T-helper 2 cell treated with Interferon-gamma antibody and Interleukin-4, amounts not matched to agents 5 μg/mL and 100 μg/mL, for 36 hours (primary cell): ENCODE measurements at regions not wholly inside any gene's neighbourhood (a gene's known extent, or its start where the extent isn't known, plus 50 kb on each side); places are given as distances from the start of the nearest gene placed in this dataset.
"Not testable (repeated sequence)": the region's sequence is repeated elsewhere in the genome, so short reads cannot be mapped to it uniquely, and the experiment has no call there.

Experiments used
- DNase-seq: peaks from one replicate; pipeline ENCODE4 v3.0.0; 2021; ENCODE audit warnings: low spot score
- H3K27ac Mint-ChIP-seq: one replicate; pipeline ENCODE4 v1.8.0; 2021; ENCODE audit warnings: mild to moderate bottlenecking, mixed read lengths
- H3K27me3 Mint-ChIP-seq: one replicate; pipeline ENCODE4 v1.8.0; 2021; ENCODE audit warnings: low read depth, mixed read lengths
- H3K36me3 Mint-ChIP-seq: one replicate; pipeline ENCODE4 v1.8.0; 2021; ENCODE audit warnings: low read depth, mixed read lengths
- H3K4me1 Mint-ChIP-seq: one replicate; pipeline ENCODE4 v1.8.0; 2021; ENCODE audit warnings: low read depth, mixed read lengths
- H3K4me3 Mint-ChIP-seq: one replicate; pipeline ENCODE4 v1.8.0; 2022; ENCODE audit warnings: mild to moderate bottlenecking, moderate library complexity, mixed read lengths
- H3K9me3 Mint-ChIP-seq: one replicate; pipeline ENCODE4 v1.8.0; 2021; ENCODE audit warnings: mixed read lengths

DNA sequence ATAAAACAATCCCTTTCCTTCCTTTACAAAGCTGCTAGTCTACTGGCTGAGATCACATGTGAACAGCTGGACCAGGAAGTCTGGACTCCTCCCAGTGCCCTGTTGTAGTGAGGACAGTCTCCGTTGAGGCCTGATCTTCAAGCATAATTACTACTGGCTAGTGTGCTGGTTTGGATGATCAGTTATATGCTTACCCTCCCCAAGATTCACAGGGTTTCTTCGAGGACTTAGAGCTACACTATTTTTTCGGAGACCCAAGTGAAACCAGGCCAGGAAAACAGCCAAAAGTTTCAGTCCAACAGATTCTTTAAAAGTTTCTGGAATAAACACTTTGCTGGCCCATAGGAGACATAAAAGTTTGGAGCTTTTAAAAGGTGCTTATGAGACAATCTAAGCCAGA is 194.9 kb upstream of the CDH11 start:
- H3K4me1 Mint-ChIP-seq = no peaks in the 10 kb centered on the region
- H3K9me3 Mint-ChIP-seq = peaks cover 8% of the 10 kb centered on the region
- no peak overlapping the region for H3K4me3 Mint-ChIP-seq
- no peak overlapping the region for H3K27ac Mint-ChIP-seq
- H3K27me3 Mint-ChIP-seq = no peaks in the 10 kb centered on the region
- H3K36me3 Mint-ChIP-seq = no peaks in the 10 kb centered on the region
- no peak for DNase-seq

DNA sequence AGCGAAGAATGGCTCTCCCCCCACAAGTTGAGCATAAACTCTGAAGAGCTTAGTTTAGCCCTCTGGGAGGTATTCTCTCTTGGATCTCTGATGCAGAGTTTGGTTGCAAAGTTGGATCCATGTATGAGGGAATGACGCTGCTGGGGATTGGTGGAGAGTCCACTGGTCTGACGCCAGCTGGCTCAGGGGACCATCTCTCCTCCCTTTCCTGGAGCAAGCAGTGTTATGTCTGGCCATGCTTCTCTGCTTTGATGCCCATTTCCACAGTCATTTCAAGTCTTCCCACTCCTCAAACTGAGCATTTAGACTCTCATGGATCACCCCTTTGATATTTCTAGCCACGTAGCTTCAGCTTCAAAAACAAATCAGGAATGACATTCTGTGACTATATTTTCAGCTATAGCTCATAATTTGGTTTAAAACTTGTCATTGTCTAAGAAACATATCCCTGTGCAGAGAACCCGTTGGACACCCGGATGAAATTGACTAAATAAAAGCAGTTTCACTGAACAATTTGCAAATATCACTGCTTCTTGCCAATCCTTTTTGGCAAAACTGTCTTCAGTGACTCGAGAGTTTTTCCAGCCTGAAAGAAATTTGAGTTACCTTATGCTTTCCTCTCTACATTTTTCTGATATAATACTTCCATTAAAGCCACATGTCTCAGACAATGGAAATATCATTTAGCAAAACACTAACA is 193.4 kb upstream of the CDH11 start:
- H3K27ac Mint-ChIP-seq = no peak overlapping the region
- H3K36me3 Mint-ChIP-seq = no peaks in the 10 kb centered on the region
- H3K9me3 Mint-ChIP-seq = peaks cover 8% of the 10 kb centered on the region
- no peak overlapping the region for H3K4me3 Mint-ChIP-seq
- no peaks in the 10 kb centered on the region for H3K4me1 Mint-ChIP-seq
- no peaks in the 10 kb centered on the region for H3K27me3 Mint-ChIP-seq
- no peak for DNase-seq

DNA sequence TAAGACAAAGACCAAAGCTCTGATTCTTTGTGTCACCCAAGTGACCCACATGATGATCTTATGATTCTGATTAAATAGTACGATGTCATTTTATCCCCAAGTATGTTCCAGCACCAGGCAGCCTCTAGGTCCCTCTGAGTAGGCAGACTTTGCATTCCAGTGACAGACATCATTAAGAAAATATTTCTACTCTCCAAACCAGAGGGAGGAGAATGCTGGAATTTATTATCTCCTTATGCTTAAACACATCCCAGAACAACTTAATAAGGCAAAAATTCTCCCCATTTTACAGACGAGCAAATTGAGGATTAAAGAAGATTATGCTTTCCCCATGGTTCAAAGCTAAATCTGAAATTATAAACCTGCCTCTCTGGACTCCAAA is 192.8 kb upstream of the CDH11 start:
- H3K27ac Mint-ChIP-seq = no peak overlapping the region
- H3K4me3 Mint-ChIP-seq = no peak overlapping the region
- H3K27me3 Mint-ChIP-seq = no peaks in the 10 kb centered on the region
- H3K36me3 Mint-ChIP-seq = no peaks in the 10 kb centered on the region
- H3K9me3 Mint-ChIP-seq = peaks cover 8% of the 10 kb centered on the region
- H3K4me1 Mint-ChIP-seq = no peaks in the 10 kb centered on the region
- DNase-seq = no peak

DNA sequence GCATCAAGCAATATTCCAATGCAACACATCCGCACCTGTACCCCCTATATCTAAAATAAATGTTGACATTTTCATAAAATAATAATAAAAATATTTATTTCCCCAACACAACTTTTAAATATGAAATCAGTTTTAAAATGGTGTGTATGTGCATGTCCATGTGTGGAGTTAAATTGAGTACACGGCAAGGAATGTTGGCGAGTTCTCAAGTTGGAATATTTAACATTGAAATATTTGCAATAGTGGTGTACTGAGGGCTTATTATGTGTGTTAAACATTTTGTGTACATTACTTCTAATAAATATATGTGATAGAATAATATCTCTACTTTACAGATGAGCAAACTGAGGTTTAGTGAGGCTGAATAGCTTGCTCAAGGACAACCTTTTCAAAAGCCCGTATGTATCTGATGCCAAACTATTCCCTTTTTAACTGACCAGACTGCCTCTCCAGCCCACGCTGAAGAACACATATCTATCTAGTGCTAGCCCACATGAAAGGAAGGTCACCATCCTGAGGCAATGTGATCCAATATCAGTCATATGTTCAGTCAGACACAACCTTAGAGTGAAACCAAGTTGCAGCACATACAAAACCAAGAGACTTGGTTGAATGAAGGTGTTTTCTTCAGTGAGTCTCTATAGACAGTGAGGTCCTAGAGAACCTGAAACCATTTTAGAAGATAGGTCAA is 192.2 kb upstream of the CDH11 start:
- DNase-seq = no peak
- H3K36me3 Mint-ChIP-seq = no peaks in the 10 kb centered on the region
- no peaks in the 10 kb centered on the region for H3K4me1 Mint-ChIP-seq
- peaks cover 8% of the 10 kb centered on the region for H3K9me3 Mint-ChIP-seq
- H3K4me3 Mint-ChIP-seq = no peak overlapping the region
- no peaks in the 10 kb centered on the region for H3K27me3 Mint-ChIP-seq
- H3K27ac Mint-ChIP-seq = no peak overlapping the region

DNA sequence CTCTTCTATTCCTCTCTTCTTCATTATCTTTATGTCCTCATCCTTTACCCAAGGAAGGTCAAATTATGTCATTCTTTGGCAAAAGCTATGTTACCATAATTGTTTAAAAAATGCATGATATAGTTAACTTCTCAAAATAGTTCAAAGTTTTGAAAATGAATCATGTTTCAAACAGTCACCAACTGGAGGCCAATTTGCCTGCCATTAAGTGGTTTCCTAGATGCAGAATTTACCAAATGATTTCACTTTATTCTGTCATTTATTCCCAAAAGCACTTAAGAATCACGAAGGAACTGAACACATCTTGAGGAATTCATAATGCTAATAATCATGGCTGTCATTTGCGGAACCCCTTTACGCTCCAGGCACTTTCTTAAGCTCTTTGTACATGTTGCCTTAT is 190.9 kb upstream of the CDH11 start:
- H3K36me3 Mint-ChIP-seq = no peaks in the 10 kb centered on the region
- H3K27me3 Mint-ChIP-seq = no peaks in the 10 kb centered on the region
- DNase-seq = no peak
- H3K27ac Mint-ChIP-seq = no peak overlapping the region
- H3K4me1 Mint-ChIP-seq = no peaks in the 10 kb centered on the region
- H3K9me3 Mint-ChIP-seq = peaks cover 8% of the 10 kb centered on the region
- H3K4me3 Mint-ChIP-seq = no peak overlapping the region

DNA sequence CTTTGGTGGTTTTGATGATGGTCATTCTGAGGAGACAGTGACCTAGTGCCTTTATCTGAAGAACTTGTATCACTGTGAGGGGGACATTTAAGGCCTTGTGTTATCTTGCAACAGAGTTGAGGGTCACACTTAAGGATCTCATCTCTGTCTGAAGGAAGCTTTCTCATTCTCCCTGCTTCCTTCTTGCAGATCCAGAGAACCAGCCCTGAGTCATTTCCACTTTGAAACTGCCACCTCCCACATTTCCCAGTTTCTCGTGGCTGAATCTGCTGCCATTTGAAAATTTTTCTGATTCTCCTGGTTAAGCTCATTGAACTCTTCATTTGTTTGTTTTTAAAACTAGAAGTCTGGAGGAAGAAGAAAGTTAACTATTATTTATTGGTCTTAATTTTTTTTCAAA is 190.2 kb upstream of the CDH11 start:
- H3K27me3 Mint-ChIP-seq = no peaks in the 10 kb centered on the region
- H3K4me3 Mint-ChIP-seq = no peak overlapping the region
- H3K4me1 Mint-ChIP-seq = no peaks in the 10 kb centered on the region
- H3K27ac Mint-ChIP-seq = no peak overlapping the region
- no peaks in the 10 kb centered on the region for H3K36me3 Mint-ChIP-seq
- DNase-seq = no peak
- peaks cover 8% of the 10 kb centered on the region for H3K9me3 Mint-ChIP-seq

DNA sequence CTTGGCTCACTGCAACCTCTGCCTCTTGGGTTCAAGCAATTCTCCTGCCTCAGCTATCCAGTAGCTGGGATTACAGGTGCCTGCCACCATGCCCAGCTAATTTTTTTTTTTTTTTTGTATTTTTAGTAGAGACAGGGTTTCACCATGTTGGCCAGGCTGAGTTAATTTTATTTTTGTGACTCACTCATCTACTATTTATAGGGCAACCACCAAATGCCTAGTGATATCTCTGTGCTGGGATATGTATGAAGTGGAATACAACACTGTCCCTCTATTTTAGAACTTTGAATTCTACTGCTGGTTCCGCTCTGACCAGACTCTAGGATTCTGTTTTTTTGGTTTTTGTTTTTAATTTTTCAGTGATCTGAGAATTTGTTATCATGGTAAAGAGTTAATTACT is 188.6 kb upstream of the CDH11 start:
- H3K27ac Mint-ChIP-seq, H3K9me3 Mint-ChIP-seq, H3K4me1 Mint-ChIP-seq, DNase-seq, H3K4me3 Mint-ChIP-seq, H3K27me3 Mint-ChIP-seq, H3K36me3 Mint-ChIP-seq: not testable (repeated sequence)

DNA sequence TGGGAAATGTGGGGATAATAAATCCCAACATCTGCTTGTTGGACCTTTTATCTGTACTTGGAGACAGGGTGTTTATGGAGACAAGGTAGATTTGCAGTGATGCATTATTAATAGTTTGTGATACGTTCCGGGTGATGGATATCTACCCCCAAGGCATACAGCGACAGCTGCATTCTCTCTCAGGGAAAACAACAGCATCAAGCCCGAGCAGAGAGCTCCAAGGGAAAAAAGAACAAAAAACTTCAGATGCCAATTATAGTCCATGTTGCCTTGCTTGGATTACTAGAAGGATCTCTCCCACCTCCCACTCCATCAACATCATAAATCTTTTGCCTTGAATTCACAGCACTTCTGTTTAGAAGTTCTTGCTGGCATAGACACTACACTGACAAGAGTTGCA is 187.5 kb upstream of the CDH11 start:
- Mint-ChIP-seq H3K9me3 (peaks cover 4% of the 10 kb centered on the region), H3K36me3 (no peaks in the 10 kb centered on the region), H3K27ac (no peak overlapping the region), H3K27me3 (no peaks in the 10 kb centered on the region), H3K4me3 (no peak overlapping the region), H3K4me1 (no peaks in the 10 kb centered on the region)
- no peak for DNase-seq

DNA sequence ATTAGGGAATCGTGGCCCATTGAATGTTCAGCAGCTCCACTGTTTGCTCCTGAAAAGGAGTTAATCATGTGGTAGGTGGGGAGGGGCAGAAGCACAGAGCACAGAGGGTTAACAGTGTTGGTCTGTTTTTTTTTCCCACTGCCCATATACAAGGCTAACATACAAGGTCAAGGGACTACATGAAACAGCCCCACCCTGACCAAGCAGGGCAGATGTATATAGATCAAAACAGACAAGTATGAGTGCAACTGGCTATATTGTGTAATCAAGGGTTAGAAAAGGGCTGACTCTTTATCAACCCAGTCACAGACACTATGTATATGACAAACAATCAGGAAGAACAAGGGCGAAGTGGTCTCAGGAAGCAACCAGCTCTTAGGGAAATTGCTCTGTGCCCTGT is 186.6 kb upstream of the CDH11 start:
- H3K9me3 Mint-ChIP-seq = peaks cover 4% of the 10 kb centered on the region
- H3K27ac Mint-ChIP-seq = no peak overlapping the region
- H3K27me3 Mint-ChIP-seq = no peaks in the 10 kb centered on the region
- no peak overlapping the region for H3K4me3 Mint-ChIP-seq
- H3K36me3 Mint-ChIP-seq = no peaks in the 10 kb centered on the region
- no peak for DNase-seq
- H3K4me1 Mint-ChIP-seq = no peaks in the 10 kb centered on the region

DNA sequence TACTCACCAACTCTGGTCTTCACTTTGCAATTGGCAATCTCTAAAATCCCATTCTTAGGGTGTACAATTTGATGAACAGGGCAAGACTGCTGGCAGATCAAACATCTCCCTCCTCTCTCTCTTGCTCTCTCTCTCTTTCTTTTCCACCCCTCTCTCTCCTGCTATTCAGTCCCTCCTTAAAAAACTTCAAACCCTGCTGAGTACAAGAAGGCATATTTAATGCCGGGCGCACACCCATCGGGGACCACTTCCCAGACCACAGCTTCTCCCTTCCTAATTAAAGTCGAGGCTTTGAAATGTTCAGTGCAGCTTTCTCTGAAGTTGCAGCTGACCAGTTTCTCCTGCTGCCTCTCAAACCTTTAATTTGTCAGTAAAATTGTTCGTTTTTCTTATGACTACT is 185.4 kb upstream of the CDH11 start:
- Mint-ChIP-seq H3K36me3 (no peaks in the 10 kb centered on the region), H3K4me1 (no peaks in the 10 kb centered on the region)

DNA sequence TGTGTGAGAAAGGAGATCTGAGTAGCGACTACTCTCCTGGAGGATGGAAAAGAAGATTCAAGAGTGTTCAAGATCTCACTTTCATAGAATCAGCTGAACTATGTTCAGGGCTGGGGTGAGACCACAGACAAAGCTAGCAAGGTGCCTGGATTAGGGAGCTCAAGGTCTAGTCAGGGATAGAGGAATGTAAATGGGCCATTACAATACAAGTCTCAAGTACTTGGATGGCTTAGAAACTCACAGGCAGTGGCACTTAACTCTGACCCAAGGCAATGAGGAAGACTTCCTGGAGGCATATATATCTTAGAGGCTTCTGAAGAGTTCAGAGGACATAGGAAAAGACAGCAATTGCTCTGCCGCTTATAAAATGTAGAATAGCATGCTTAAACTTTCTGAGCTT is 184.9 kb upstream of the CDH11 start:
- H3K36me3 Mint-ChIP-seq = no peaks in the 10 kb centered on the region
- no peaks in the 10 kb centered on the region for H3K9me3 Mint-ChIP-seq
- no peaks in the 10 kb centered on the region for H3K4me1 Mint-ChIP-seq
- H3K4me3 Mint-ChIP-seq = no peak overlapping the region
- no peaks in the 10 kb centered on the region for H3K27me3 Mint-ChIP-seq
- H3K27ac Mint-ChIP-seq = no peak overlapping the region
- no peak for DNase-seq

More for the DNA sequence above, 185.4 kb upstream of the CDH11 start:
- peaks cover 3% of the 10 kb centered on the region for H3K9me3 Mint-ChIP-seq
- DNase-seq = no peak
- no peak overlapping the region for H3K27ac Mint-ChIP-seq
- no peaks in the 10 kb centered on the region for H3K27me3 Mint-ChIP-seq
- H3K4me3 Mint-ChIP-seq = no peak overlapping the region

DNA sequence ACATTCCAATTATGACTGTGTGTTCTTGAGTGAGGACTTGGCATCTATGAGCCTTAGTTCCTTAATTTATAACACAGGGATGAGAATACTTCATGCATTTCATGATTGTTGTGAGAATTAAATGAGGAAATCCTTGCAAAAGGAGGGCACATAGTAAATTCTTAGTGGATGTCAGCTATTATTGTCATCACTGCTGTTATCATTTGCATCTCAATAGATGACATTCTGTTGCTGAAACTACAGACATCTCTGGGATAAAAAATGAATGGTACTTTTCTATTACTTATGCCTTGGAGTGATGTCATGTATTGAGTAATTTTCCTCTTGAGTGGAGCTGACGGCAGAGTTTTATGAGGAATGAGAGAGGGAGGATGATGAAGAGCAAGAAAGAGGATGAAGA is 184.4 kb upstream of the CDH11 start:
- Mint-ChIP-seq H3K4me1 (no peaks in the 10 kb centered on the region), H3K27ac (no peak overlapping the region), H3K27me3 (no peaks in the 10 kb centered on the region), H3K4me3 (no peak overlapping the region), H3K36me3 (no peaks in the 10 kb centered on the region), H3K9me3 (no peaks in the 10 kb centered on the region)
- no peak for DNase-seq

DNA sequence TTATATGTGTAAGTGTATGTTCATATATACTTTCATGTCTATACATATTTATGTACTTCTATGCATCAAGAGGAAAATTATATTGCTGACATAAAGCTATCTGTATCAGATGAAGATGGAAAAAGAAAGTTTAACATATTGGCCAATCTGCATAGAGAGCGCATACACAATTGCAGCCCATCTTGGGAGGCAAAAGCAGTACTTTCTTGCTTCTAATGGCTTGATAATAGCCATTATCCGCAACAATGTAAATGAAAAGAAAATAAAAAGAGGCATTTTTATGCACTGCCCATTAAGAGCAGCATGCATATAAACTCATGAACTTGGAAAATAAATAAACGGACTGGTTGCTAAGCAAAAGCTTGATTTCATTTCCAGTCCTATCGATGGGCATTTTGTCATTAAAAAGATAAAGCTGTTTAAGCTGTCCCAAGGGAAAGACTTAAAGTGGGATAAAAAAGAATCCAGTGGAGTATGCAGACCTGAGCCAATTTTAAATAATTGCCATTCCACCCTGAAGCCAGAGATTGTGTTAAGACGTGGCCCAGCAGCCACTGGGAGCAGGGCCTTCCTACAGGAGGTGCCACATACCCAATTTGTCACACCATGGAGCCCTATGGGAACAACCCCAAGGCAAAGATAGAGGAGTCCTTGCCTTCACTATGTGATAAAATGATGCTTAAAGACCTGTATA is 183.6 kb upstream of the CDH11 start:
- Mint-ChIP-seq H3K27ac (no peak overlapping the region), H3K4me3 (no peak overlapping the region), H3K27me3 (no peaks in the 10 kb centered on the region), H3K4me1 (no peaks in the 10 kb centered on the region), H3K36me3 (no peaks in the 10 kb centered on the region), H3K9me3 (no peaks in the 10 kb centered on the region)
- no peak for DNase-seq

DNA sequence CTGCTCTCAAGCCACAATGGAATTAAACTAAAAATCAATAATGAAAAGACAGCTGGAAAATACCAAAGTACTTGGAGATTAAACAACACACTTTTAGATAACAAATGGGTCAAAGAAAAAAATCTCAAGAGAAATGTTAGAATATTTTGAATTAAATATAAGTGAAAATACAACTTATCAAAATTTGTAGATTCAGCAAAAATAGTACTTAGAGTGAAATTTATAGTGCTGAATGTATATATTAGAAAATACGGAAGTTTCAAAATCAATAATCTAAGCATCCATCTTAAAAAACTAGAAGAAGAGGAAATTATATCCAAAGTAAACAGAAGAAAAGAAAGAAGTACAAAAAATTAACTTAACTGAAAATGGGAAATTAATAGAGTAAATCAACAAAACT is 179.2 kb upstream of the CDH11 start:
- H3K9me3 Mint-ChIP-seq = peaks cover 4% of the 10 kb centered on the region
- H3K4me3 Mint-ChIP-seq = no peak overlapping the region
- no peaks in the 10 kb centered on the region for H3K36me3 Mint-ChIP-seq
- no peaks in the 10 kb centered on the region for H3K4me1 Mint-ChIP-seq
- no peaks in the 10 kb centered on the region for H3K27me3 Mint-ChIP-seq
- no peak overlapping the region for H3K27ac Mint-ChIP-seq
- DNase-seq = no peak
